HG03064 (cell line): ENCODE measurements at regions not wholly inside any gene's neighbourhood (a gene's known extent, or its start where the extent isn't known, plus 50 kb on each side); places are given as distances from the start of the nearest gene placed in this dataset.
"Not testable (repeated sequence)": the region's sequence is repeated elsewhere in the genome, so short reads cannot be mapped to it uniquely, and the experiment has no call there.

ENCODE experiments used
- ATAC-seq: cut with Tn5 transposase; IDR thresholded peaks from one replicate; pipeline ENCODE4 v1.9.1; 2021; ENCODE audit warnings: low read depth; ENCODE audit not compliant: unreplicated experiment

DNA sequence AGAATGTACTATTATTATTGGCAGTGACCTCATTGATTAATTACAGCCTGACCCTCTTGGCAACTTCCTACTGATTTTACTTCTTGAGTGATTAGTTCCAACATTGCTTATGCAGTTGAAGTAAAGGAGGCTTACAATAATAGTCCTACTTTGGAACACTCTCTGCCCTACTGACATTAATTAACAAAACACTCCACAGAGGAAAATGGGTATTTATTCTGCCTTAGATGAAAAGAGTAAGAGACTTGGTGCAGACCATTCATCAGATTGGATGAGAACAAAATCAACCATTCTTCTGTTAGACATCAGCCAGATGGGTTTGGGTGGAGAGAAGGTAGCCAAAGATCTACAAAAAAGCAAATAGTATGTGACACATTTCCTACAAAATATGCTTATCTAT, 363.8 kb downstream of the FAT3 start:
- no peak for ATAC-seq

DNA sequence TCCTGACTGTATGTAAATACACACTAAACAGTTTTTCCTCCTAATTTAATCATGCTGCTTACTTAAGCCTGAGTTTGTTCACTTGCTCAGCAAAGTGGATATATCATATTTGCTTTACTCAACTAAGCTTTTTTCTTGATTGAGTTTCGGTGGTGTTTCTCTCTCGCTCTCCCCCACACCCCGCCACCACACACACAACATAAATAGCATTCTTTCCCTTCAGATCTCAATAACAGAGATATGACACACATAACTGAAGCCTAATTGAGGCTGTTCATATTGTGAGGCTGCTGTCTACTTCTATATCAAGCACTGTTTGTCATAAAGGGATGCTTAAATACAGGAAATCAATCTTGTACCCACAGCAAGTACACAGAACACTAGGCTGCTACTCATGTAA, 364.9 kb downstream of the FAT3 start:
- ATAC-seq, result no peak

DNA sequence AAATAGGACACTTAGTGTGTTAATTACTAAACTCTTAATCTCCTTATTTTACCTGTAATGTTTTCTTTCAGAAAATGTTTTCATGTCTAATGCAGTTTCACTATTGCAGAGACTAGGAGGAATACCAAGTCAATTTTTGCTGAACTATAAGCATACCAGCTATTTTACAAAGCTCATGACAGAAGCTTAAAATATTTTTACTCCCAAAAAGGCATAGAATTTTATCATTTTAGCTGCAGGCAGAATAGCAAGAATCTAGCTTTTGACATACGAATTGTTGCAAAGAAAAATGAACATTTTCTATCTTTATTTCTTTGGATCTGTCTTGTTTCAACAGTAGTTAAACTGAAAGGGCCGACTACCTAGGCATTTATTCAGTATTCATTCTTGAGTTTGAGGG, 366.9 kb downstream of the FAT3 start:
- ATAC-seq, result no peak

DNA sequence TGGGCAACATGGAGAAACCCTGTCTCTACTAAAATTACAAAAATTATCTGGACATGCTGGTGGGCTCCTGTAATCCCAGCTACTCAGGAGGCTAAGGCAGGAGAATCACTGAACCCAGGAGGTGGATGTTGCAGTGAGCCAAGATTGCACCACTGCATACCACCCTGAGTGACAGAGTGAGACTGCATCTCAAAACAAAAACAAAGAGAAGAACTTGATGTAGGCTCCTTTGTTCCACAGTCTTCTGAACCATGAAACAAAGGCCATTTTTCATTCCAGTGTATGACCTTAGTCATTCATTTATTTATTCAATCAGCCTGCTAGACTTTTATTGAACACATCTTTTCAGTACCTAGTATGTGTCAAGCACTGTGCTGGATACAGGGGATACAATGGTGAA, 369.6 kb downstream of the FAT3 start:
- ATAC-seq, result no peak

DNA sequence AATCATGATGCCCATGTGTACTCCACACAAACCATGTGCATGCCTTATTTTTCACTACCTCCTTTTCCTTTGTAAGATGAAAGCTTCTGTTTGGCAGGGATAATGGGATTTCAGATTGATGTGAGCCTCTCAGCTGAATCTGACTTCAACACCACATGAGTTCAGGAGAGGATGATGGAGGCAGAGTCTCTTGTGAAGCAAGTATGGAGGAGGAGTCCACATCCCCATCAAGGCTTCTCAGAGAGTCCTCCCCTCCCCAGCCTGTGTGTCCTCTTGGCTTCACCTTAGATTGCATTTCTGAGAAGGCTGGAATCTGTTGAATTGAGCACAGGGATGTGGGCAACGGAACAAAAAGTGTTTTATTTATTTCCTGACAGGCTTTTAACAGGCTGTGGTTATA, 370.4 kb downstream of the FAT3 start:
- no peak for ATAC-seq

DNA sequence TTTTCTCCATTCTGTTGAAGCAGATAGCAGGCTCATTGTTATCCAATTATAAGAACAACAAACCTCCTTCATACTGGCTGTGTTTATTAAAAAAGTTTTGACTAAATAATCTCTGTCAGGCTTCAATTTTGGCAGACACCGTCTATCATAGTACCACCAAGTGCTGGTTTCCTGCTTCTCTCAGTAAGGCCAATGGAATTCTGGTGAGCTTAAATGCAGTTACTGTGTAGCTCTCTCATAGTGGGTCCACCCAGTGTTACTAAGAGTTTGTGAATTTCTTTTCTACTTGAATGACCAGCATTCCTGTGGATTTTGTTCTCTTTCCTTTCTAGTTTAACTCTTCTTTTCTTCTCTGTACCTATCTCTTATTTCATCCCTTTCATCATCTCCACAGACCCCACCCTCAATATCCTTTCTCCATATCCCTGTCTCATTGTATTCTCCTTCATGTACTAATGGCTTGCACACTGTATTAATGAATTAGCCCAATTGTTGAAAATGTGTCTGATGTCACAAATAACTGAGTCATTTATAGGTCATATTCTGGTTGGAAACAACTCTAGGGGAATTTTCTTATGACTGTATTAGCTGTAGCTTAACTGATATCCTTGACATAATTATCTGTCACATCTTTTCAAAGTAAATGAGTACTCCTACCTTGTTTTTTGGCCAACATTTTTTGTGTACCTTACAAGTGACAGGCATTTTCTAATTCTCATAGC, 372.1 kb downstream of the FAT3 start:
- no peak for ATAC-seq

DNA sequence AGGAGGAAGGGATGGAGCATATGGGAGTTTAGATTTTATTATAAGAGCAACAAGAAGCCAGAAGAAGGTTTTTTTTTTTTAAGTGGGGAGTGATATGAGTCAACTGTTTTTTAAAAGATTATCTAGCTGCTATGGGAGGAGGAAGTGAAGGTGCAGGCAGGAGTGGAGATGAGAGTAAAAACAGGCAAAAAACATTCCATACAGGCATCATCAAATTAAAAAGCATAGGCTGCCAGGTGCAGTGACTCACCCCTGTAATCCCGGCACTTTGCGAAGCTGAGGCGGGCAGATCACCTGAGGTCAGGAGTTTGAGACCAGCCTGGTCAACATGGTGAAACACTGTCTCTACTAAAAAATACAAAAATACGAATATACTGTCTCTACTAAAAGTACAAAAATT, 368.4 kb upstream of the MTNR1B start:
- no peak for ATAC-seq

DNA sequence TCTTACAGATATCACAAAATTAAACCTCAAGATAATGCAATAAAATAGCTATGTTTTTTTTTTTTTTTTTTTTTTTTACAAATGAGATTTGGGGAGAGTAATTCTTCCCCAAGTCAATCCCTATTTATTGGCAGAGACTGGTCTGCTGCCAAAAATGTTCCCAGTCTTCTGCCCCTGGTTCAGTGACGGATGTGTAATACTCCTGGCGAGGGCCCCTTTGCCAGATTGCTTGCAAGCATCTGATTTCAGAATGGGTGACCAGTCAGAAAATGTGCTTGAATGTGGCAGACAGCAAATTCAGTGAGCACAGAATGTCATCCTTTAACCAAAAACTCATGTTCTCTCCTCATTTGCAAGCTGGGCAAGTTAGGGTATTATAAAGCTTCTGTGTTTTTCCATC, 363.8 kb upstream of the MTNR1B start:
- no peak for ATAC-seq

DNA sequence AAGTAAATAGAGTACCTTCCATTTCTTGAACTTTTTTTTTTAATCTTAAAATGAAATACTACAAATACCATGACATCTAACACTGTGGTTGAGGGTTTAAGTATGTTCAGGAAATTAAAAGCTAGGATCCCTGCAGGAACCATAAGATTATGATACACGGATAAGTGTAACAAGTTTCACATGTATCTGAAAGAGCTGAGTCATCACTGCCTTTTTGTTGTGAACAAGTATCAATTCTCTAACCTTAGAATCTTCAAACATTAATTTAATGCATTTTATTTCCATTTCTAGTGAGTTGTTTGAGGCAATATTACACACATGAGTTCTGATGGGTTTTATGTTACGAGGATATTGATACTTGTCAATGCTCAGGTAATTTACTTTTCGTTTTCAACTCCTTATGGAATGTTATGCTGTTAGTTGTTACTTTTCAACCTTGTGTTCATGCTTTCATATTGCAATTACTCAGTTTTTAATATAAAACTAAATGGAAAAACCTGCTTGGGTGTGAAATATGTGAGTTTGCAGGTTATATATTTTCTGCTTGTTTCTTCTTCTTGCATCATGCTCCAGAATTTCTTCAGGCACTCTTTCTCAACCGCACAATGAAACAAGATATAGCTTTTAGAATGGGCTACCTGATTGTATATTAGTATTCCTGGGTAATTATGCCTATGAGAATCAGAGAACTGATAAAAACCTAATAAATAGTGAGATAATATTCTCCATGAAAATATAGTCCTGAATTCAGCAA, 361.3 kb upstream of the MTNR1B start:
- ATAC-seq, result no peak

DNA sequence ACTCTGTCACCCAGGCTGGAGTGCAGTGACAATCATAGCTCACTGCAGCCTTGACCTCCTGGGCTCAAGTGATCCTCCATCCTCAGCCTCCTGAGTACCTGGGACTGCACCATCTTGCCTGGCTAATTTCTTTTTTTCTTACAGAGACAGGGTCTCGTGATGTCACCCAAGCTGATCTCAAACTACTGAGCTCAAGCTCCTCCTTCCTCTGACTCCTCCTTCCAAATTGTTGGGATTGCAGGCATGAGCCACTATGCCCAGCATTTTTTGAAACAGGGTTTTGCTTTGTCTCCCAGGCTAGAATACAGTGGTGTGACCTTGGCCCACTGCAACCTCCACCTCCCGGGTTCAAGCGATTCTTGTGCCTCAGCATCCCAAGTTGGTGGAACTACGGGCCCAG, 358.3 kb upstream of the MTNR1B start:
- no peak for ATAC-seq

DNA sequence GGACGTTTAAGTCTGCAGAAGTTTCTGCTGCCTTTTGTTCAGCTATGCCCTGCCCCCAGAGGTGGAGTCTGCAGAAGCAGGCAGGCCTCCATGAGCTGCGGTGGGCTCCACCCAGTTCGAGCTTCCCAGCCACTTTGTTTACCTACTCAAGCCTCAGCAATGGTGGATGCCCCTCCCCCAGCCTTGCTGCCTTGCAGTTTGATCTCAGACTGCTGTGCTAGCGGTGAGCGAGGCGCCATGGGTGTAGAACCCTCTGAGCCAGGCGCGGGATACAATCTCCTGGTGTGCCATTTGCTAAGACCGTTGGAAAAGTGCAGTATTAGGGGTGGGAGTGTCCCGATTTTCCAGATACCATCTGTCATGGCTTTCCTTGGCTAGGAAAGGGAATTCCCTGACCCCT, 351.4 kb upstream of the MTNR1B start:
- not testable (repeated sequence) for ATAC-seq

DNA sequence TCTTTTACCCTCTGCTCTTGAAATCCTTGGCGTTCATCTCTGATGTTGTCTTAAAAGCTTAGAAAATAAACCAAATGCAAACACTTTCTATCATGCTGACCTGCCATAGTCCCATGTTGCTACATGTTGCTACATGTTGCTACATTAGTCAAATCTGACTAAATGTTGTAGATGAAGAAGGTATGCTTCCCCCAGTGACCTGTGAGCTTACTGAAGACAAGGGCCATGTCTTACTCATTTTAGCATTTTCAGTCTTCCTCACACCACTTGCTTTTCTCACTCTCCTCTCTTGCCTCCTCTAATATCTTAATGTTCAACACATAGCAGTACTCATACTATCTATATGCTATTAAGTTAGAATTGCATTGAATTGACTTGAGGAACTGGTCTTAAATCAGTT, 346.4 kb upstream of the MTNR1B start:
- ATAC-seq, result no peak

DNA sequence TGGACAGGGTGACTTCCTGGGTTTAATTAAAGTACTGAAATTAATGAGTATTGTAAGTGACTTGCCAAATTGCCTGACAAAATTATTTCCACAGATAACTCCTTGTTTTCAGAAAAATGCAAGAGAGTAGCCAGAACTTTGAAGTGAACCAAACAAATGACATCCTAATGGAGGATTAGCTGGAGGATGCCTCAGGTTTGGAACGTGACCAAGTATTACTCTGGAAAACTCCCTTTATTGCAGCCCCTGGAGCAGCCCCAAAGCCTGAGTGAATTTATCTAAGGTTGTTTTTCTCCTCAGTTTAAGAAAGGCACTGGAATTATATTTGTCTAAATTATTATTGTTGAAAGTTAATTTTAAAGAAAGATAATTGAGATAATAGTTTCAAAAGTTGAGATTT, 343.6 kb upstream of the MTNR1B start:
- no peak for ATAC-seq

DNA sequence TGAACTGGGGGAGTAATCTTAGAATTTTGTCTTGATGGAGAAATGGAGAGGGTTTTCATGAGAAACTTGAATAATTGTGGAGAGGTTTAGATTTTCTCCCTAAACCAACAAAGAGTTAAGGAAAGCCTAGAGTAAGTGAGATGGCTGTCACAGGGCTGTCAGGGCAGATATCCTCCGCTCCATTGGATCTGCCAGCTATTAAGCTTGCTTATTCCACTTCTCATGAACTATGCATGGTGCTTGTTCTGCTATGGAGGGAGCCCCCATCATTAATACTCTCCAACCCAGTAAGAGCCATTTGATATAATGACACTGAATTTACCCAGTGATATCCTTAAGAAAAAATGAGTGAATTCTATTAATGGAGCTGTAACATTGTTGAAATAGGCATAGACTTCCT, 342.8 kb upstream of the MTNR1B start:
- no peak for ATAC-seq

DNA sequence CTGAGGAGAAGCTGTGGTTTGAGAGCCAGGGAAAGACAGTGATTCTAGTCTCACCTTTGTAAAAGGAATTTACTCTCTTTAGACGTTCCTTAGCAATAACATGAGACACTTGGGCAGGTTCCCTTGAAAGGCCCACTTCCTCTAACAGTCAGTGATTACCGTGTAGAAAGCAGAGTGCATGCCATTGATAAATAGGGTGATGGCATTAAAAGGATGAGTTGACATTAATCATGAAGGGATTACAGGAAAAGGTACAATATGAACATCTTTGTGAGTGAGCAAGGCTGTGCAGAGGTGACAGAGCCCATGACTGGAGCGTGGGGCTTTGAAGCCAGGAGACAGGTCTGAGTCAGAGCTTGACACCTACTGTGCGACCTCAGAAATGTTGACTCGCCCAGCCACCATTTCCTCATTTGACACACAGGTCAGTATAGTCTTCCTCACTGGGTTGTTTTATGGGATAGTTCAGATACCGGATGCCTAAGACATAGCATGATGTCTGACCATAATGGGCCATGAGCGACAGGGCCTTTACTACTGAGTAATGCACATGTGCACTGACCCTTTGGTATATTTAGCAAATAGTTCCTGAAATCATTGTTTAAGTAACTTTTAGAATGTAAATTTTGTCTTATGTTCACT, 341.7 kb upstream of the MTNR1B start:
- ATAC-seq, result no peak

DNA sequence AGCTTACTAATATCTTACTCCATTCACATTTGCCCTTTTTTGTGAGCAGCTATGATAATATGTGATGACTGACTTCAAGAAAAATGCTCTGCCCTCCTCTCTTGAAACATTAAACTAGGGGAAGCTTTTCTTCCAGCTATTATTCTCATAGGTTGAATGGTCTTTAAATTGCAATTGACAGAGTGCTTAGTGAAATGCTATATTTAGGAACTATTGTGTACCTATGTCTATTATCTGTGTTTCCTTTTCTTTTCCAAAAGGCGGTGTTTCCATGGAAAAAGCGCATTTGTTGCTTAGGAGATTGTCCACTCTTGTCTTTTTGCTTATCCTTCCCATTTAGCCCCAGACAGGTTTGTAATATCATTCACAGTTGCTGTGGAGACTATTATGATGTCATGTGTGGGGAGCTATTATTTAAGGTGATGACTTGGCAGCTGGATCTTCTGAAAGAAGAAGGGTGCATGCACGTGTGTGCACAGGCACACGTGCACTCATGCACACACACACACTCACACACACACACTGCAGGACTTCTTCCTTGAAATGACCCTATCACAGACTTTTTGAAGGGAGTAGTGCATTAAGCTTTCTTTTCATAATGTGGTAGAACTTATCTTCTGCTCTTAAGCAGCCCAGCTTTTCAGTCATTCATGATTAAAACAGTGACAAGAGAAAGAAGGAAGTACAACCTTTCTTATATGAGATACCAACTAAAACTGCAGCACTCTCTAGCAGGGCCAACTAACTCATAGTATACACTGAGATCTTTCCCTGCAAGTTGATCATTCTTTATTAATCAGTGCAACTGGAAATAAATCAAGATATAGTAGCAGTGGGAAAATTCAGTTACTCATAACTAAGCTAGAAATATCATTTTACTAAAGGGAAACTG, 340.8 kb upstream of the MTNR1B start:
- no peak for ATAC-seq

DNA sequence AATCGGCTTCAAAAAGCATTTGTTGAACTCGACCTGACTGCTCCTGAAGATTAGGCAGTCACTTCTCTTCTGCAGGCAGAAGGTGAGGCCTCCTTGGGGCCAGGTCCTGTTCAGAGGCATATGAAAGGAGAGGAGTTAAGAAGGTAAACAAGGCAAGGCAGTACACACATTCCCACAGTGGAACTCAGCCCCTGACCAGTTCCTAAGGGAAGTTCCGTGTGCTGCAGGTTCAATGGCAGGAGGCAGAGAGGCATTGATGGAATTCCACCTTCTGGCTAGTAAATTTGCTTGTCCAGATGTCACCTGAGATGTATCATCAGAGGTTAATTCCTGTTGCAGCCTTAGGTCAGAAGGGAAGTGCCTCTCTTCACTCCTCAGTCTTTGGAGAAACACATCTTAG, 337.0 kb upstream of the MTNR1B start:
- ATAC-seq, result no peak

DNA sequence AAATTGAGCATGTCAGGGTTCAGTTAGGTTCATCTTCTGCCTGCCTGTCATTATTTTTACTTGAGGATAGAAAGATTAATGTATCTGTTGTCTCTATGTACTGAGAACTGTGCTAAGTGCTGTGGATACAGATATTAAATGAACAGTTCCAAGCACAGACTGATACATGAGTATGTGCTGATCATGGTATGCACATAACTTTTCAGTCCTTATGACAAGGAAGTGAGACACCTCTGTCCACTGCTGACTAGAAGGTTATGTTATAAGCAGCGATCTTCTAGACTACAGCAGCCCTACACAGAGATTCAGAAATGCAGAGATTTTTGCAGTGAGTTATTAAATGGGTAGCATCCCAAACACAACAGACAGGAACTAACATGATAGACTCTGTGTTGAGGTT, 335.6 kb upstream of the MTNR1B start:
- no peak for ATAC-seq

DNA sequence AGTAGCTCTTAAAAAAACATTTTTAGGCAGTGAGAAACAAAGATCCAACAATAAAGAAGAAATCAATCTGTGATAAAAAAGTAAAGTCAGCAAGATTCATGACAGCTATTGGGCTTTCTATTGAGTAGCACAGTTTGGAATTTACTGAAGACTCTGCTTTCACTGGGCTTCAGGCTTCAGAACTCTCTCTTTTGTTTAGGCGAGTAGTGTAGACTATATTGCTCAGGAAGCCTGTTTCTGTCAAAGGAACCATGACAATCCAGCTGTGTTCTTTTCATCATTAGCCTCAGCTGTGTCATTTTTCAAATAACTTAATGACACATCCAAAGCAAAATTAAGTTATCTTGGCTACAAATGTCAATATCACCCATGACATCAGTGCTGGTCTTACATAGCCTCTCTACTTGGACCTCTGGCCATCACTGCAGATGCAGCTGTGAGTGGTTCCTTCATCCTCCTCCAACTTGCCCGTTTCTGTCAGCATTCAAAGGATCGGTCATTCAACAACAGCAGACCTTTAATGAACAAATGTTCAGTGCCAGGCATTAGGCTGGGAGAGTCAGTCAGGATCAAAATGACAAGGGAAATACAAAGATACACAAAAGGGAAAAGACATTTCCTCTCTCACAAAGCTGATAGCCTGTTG, 332.8 kb upstream of the MTNR1B start:
- no peak for ATAC-seq

DNA sequence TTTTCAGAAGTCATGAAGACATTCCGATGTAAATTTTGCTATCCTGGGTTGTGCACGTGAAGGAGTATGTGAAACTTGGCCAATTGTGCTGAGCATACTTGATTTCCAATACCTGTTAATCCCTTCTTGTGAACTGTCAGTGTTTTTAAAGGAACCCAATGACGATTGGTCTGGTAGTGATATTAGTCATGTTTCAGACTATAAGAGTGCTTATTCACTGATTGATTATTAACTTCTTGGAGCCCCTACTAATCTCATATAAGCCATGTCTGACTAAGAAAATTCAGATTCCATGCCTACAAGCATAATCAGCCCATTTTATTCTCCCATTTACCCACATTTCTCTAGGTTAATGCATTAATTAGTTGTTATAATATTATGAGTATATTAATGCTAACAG, 330.8 kb upstream of the MTNR1B start:
- ATAC-seq, result no peak
